ENCODE measurements at regions not wholly inside any gene's neighbourhood (a gene's known extent, or its start where the extent isn't known, plus 50 kb on each side); places are given as distances from the start of the nearest gene placed in this dataset.

DNA sequence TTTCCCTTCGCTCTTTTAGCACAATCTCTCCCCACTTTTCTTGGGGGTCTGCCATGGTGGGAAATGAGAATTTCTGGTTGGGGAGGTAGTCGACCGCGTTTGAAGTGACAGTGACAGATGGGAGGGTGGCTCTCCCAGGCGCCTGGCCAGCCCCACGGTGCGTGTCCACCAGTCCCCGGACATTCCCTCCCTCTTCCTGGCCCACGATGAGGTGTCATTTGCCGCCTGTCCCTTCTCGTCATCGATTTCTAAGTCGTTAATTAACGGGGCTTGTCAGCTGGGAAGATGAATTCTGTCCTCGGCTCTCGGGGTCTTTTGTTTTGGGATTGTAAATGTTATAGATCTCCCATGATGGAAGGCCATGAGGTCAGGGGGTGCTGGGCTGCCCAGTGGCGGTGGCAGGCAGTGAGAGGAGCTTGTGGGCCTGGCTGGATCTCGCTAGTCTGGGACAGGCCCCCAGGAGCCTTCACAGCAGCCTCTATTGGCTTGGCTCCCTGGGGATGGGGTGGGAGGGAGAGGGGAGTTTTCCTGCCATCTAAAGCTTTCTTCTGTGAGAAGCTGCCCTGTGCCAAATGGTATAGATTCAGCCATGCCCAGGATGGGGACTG lies 164.2 kb downstream of the MRM1 start:
- DNase-seq: no peak

DNA sequence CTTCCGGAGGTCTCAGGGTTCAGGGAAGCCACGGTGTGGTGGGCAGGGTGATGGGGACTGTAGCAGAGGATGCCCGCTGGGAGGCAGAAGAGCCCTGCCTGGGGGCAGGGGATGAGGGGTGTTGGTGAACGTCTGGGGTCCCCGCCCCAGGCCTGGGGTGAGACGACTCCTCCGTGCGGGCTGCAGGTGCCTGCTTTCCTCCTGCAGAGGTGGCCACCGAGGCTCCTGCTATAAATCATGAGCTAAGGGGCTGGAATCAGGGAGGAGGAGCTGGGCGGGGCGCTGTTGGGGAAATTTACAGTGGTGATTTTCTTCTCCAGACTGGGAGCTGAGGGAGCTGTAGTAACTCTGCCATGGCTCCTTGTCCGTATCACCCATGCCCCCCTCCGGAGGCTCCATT lies 167.0 kb downstream of the MRM1 start:
- DNase-seq: no peak

DNA sequence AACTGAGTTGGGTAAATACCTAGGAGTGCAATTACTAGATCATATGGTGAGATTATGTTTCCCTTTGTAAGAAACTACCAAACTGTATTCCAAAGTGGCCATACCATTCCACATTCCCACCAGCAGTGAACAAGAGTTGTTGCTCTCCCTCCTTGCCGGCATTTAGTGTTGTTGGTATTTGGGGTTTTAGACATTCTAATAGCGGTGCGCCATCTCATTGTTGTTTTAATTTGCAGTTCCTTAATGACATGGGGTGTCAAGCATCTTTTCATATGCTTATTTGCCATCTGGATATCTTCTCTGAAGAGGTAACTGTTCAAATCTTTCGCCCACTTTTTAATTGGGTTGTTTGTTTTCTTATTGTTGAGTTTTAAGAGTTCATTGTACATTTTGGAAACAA lies 164.2 kb upstream of the LHX1 start:
- DNase-seq: no peak

DNA sequence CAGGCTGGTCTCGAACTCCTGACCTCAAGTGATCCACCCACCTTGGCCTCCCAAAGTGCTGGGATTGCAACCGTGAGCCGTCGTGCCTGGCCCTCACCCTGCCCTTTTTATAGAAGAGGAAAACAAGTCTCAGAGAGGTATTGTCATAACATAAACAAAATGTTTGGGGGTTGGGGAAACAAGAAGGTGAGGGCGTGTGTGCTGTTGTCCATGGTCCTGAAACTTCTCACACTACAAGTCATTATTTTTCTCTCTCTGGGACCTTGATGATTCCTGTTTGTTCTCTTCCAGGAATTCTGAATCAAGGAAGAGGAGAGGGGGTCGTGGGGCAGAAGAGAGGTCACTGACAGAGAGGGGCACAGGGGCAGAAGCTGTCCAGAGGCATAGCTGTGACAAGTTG lies 160.2 kb upstream of the LHX1 start:
- DNase-seq: no peak

DNA sequence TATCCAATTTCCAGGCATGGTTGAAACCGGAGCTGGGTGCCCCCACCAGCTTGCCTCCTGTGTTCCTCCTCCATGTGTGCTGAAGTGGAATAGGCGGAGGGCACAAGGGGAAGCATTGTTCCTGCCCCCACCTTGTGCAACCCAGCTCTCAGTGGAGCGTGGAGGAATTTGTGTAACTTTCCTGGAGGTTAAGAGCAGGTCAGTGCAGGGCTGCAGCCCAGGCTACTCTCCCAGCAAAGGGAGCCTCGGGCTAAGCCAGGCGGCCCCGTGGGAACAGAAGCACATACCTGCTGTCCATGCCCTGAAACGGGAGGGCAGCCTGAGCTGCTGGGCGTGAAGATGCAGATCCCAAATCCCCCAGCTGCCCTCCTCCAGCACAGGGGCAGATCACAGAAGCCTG lies 158.8 kb upstream of the LHX1 start:
- no peak for DNase-seq

DNA sequence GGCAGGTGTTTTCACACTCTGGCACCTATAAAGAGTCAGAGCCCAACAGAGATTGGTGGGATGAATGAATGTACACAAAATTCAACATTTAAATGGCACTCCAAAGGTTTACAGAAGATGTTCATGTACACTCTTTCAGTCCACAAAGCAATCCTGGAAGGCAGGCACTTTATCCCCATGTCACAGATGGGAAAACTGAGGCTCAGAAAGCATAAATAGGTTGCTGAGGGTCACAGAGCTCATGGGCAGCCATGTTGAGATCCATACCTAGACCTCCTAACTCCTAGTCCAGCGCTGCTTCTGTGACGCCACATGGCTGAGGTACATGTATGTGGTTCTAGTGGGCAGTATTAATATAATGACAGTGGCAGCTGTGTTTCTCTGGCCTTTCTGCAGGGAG lies 157.7 kb upstream of the LHX1 start:
- DNase-seq: no peak

DNA sequence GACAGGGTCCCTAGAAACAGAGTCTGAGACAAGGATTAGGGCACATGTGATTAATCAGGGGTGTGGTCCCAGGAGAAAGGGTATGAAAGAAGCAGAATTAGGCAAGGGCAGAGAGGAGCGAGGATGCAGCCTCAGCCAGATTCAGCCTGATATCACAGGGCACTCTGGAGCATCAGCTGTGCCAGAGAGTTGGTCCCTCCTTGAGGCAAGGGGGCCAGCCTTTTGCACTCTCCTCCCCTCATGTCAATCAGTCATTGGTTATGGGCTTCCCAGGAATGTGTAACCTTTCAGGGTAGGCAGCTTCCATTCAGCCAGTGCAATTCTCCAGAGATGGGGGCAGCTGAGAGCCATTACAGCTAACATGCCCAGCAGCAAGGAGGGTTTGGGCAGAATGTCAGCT lies 152.6 kb upstream of the LHX1 start:
- no peak for DNase-seq

DNA sequence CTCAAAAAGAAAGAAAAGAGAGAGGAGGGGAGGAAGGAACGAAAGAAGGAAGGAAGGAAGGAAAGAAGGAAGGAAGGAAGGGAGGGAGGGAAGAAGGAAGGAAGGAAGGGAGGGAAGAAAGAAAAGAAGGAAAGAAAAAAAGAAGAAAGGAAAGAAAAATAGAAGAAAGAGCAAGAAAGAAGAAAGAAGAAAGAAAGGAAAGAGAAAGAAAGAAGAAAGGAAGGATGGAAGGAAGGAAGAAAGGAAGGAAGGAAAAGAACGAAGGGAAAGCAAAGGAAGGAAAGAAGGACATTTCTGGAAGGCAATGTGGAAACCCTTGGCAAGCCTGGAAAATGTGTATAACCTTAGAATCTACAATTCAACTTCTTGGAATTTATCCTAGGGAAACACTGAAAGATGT lies 150.4 kb upstream of the LHX1 start:
- DNase-seq: no peak

DNA sequence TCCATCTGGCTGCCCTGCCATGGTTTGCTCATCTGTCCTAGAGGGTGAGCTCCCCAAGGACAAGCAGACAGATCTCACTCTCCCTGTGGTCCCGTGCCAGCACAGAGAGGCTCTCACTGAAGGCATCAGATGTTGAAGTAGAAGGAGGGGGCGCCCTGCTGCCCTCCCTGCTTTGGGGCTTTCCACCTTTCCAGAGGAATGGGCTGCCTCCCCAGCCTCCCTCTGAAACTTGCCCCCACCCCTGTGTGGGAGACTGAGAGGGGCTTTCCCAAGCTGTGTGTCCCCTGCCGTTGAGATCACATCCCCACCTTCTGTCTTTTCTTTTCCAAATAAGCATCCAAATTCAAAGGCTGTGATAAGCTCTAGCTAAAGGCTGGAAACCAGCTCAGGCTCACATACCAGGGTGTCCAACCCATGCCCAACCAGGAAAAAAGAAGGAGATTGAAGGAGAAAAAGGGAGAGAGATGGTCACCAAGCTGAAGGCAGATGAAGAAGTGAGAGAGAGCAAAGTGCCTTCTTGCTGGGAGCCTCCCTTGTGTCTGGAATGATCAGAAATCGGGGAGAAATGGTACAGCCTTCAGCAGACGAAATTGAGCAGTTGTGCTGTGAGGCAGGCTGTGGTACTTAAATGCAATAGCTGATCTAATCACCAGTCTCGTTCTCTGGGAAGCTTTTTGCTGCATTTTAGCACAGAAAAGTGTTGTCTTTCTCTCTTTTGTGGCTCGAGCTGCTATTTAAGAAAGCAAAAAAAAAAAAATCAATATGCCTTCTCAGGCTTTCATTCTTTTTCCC lies 145.9 kb upstream of the LHX1 start:
- DNase-seq: no peak

DNA sequence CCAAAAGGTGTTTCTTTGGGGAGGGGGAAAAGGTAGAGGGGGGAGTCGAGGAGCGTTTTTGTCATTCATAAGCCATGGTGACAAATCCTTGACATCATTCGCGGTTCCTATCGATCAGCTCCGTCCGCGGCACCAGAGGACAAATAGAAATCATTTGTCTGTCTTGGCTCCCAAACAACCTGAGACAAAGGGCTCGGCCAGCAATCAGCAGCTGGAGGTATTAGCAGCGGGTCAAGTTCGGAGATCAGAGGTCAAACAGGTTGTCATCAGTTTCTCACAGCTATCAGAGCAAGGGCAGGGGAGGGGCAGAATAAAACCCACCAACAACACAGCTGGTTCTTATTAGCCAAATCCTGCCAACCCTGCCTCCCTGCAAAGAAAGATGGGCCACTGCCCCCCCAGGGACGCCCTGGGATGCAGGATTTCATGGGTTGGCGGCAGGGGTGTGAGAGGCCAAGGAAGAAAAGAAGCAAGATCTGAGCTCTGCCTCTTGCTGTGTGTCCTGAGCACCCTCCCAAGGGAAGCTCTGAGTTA lies 145.3 kb upstream of the LHX1 start:
- no peak for DNase-seq

DNA sequence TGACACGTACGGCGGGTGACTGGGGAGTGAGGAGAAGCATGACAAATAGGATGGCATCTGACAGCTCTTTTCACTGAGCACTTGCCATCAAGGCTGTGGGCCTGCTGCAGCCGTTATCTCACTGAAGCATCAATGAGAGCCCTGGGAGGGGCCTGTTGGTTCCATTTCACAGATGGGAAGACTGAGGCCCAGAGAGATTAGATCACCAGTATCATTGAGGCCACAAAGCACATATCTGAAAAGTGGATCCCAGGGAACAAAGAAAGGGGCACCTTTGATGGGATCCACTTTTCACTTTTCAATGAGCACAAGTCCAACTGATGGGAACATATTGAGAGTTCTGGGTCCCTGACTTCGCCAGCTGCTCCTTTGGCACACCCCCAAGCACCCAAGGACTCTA lies 144.4 kb upstream of the LHX1 start:
- no peak for DNase-seq

DNA sequence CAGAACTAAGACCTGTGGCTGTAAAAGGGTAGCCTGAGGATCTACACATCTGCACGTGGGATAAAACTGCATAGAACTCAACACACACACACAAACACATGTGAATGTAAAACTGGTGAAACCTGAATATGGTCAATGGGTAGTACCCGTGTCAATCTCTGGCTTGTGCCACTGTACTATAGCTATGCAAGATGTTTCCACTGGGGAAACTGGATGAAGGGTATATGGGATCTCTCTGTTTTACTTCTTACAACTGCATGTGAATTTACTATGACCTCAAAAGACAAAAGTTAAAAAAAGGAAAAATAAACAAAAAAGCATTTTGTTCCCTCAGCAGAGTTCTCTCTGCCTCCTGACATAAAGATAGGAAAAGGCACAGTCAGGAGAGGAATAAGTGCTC lies 143.3 kb upstream of the LHX1 start:
- no peak for DNase-seq

DNA sequence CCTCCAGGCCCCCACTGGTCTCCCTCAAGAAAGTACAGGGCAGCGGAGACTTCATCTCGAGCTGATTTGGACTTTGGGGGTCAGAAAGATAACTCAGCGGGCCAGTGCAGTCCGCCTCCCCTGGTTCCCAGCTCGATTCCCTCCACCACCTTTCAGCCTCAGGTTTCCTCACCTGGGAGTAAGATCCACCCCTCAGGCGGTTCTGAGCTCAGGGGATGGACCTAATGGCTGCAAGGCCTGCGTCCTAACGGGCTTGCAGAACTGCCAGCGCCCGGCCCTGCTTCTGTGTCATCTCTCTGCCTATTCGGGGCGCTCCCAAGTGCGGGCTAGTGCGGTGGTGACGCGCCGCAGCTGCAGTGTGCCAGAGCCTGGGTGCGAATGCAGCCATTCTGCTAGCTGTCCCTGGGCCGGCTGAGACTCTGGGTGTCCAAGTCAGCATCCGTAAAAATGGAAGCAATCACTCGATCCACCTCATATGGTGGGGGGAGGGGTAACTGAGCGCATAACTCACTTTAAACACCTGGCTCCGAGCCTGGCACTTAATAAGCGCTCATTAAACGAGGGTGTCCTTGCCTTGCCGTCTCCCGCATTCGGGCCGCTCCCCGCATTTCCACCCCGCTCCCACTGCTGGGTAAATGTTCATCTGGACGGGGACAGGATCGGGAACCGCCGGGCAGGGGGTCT lies 129.6 kb upstream of the LHX1 start:
- no peak for DNase-seq

DNA sequence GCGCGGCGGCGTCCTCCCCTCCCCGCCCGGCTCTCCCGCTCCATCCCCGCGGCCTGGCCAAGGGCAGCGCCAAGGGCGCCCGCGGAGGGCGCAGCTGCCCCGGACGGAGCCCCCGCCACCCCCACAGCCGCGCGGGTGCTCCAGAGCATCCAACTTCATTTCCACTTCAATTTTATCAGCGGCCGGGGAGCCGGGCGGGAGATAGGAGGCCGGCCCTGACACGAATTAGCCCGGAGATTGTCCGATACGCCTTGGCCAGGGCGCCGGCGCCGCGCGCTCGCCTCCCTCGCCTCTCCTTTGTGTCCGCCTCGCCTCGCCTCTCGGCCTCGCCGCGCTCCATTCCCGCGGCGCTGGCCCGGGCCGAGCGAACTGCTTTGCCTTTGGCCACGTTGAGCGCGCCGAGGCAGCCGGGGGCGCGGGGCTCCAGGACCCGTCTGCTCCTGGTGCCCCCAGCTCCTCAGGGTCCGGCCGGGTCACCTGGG lies 129.1 kb upstream of the LHX1 start:
- no peak for DNase-seq

DNA sequence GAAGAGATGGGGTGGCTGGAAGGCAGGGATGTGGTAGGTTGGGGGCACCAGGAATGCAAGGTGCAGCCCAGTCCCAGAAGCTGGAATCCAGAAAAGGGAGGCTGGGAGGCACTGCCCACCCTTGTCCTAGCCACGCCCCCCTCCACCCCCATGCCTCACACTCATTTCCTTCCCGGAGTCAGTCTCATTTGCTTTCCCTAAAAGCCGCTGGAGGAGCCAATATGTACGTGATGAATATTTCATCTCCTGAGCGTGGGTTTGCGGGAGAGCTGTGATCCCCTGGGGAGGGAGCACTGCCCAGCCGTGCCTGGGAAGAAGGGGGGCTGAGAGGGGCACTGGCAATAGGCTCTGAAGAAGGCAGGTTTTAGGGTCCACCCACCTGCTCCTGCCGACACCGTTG lies 124.5 kb upstream of the LHX1 start:
- no peak for DNase-seq

DNA sequence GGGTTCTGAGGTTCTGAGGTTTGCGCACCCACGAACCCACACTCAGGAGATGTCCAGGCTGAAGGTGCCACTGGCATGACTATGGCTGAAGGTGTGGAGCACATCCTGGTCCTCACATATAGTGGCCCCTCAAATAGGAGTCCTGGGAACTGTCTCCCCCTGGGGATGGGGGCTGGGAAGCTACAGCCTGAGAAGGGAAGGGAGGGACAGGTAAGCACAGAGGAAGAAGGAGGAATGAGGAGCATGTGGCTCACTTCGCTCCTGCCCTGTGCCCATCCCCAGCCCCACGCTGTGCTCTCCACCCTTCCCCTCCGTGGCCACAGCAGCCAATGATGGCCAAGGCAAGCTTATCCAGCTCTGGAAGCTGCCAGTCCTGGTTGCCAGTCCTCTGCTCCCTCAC lies 123.9 kb upstream of the LHX1 start:
- no peak for DNase-seq

DNA sequence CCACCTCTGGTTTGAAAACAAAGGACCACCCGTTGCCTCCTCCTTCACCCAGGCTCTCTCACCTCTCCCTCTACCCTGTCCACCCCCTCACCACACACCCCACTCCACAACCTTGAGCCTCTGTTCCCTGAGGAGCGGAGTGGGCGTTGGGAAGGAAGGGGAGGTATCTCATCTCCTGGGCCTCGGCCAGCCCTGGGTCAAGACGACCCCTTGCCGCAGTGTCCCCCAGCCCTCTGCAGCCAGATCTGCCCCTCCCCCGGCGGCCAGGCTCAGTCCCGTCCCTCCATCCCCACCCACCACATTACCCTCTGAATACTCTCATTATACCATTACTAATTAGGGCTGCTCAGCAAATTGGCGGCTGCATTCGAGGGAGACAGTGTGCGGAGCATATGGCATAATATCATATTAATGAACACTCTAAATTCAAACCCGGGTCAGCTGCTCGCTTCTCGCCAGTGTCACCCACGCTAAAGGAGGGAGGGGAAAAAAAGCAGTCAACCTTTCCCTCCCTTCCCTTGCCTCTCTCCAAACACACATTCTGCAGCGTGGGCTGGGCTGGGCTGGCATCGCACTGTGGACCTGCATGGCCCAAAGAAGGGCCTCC lies 123.2 kb upstream of the LHX1 start:
- DNase-seq: no peak

DNA sequence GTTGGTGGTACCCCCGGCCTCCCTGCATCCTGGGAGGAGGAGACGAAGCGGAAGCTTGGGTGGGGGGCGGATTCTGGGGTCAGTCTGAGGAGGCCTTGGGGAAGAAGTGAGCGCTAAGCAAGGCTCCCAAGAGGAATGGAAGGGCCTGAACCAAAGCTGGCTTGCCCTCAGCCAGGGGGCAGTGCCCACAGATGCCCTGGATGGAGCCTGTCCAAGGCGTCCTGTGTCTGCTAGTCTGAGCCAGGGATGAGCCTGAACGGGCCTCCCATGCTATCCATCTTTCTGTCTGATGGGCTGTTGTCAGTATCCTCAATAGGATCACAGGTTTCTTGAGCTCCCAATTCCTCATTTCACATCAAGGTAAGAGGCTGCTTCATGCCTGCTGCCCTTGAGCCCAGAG lies 122.3 kb upstream of the LHX1 start:
- no peak for DNase-seq

DNA sequence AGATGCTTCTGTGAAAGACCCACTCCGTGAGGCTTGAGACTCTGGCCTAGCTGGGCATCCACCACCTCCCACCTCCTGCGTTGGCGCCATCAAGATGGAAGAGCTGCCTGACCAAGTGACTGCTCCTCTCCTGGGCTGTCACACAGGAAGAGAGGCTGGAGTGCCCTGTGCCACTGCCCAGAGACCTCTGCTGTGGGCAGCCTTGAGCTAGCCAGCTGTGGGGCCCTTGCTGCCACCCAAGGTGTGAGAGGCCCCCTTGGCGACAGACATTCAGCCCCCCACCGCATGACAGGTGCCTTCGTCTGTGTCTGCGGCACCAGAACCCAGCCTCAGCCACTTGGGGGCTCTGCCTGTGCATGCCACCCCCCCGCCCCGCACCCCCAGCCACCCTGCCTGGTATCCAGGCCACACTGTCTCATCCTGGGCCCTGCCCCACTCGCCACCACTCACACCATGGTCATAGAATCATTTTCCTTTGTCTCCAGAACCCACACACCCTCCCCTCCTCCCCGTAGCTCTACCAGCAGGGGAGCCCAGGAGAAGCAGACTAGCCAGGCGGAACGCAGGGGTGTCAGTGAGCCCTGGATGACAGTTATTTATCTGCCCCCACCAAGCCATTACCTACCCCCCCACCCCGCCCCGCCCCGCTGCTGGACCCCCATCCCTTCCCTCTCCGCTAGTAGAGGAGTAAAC lies 120.9 kb upstream of the LHX1 start:
- DNase-seq: no peak

DNA sequence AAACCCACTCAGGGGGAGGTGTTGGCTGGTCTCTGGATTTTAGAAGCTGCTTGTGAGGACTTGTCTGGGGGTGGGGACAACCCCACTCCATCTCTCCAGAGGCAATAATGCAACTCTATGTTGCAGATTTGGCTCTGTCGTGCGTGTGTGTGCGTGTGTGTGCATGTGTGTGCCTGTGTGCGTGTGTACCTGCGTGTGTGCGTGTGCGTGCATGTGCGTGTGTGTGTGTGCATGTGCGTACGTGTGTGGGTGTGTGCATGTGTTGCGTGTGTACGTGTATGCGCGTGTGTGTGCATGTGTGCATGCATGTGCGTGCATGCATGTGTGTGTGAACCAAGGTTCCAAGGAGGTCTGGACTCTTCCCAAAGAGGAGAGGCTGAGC lies 120.4 kb upstream of the LHX1 start:
- DNase-seq: no peak

DNA sequence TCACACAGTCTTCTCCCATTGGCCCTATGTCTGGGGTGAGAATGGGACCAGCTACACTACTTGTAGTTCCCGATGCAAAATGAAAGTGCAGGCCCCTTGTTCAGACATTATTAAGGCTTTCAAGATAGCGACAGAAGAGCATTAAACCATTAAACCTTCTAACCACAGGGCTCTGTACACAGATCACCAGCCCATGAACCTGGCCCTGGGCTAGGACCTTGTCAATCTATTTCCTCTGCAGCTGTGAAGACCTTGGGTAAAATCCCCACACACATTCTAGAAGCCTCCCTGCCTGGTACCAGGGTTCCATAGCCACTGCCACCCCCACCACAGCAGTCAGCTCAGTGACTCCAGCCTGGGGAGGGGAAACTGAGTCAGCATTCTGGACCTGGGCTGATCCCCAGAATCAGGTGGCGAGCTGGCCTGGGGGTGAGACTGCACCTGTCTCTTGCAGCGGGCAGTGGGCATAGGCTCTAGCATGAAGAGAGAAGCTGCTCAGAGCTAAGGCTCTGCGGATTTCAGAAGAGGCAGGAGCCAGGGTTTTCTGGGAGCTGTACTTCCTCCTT lies 119.7 kb upstream of the LHX1 start:
- DNase-seq: no peak

DNA sequence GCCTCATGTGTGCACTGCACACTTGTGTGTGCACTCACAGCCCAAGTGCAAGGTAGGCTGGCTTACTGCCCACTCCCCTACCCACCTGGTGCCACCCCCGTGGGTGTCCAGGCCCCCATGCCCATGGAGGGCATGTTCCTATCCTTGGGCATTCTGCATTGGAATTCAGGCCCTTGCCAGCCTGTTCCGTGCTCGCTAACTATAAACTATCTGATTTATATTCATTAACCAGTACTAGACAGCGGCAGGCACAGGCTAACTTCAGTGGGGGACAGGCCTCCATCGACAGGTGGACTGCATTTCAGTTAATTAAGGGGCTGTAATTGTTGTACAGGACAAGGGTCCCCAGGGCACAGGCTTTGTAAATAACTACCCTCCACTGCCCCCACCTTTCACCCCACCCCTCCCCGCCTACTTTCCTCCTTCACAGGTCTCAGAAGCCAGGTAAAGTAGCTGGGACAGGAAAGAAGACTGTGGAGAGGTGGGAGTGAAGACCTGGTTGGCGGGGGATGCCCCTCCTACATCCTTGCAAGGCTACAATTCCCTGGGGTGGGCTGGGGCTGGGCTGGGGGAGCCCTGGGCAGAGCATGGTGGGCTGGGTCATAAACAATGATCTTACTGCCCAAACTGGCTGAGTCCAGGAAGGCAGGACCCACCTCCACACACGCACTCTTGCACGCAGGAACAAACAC lies 119.0 kb upstream of the LHX1 start:
- no peak for DNase-seq

Data from stimulated activated CD4-positive, alpha-beta T cell treated with anti-CD3 and anti-CD28 coated beads, Interleukin-15, amount 100 ng/mL, for 24 hours (primary cell).